Tibial nerve (tissue), 3 donors: ENCODE measurements at regions not wholly inside any gene's neighbourhood (a gene's known extent, or its start where the extent isn't known, plus 50 kb on each side); places are given as distances from the start of the nearest gene placed in this dataset.

Experiments used
- CTCF ChIP-seq, 5 experiments: fragments of 200-600 bp in 3 of 5; fragments of 450-650 bp in 2 of 5; sonication (generic) in 3 of 5; IDR thresholded peaks; one replicate each; pipeline ENCODE4 v1.5.1; 2016 to 2019; ENCODE audit warnings: antibody characterized with exemption in 5 of 5, mild to moderate bottlenecking in 3 of 5, moderate library complexity in 2 of 5
- POLR2A ChIP-seq, 2 donors: fragments of 450-650 bp; IDR thresholded peaks; one replicate each; pipeline ENCODE4 v1.6.1; 2017; ENCODE audit warnings: antibody characterized with exemption in 2 of 2, mild to moderate bottlenecking in 2 of 2, moderate library complexity in 2 of 2

GRCh38 chr2:133726973-133727372 is 158.7 kb upstream of the NCKAP5 start:
- TF ChIP-seq POLR2A (IDR thresholded peaks at IDR 0.05) (no peak), CTCF (IDR thresholded peaks at IDR 0.05) (no peak)
